ENCODE measurements at regions not wholly inside any gene's neighbourhood (a gene's known extent, or its start where the extent isn't known, plus 50 kb on each side); places are given as distances from the start of the nearest gene placed in this dataset.

DNA sequence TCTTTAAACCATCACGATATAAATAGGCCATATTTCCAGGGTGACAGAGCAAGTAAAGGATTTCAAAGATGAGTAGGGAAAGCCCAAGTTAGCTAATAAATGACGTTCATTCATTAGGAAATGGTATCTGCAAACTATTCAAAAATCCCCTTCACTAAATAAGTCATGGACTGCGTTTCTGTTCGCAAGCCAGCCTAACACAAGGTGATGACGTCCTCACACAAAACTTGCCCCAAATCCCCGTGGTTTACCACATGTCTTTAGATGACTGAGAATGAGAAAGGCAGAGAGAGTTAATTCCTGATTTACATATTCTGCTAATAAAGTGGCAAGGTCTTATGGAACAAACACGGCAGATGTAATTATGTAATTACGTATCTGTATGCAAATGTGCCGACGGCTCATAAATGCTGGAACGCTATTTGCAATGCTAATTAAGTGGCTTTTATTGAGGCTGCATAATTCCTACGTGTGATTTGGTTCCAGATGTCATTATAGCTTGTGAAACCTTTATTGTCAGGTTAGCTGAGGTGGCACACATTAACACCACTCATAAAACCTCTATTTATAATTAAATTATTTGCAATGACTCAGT, 437.7 kb upstream of the FRG1 start:
- H3K4me1 ChIP-seq, result no peaks in the 10 kb centered on the region; the same call in 1 of the 2 replicates
- H3K4me3 ChIP-seq (ENCODE audit: low read depth, low read length), result no peak overlapping the region
- DNase-seq, result no peak
- no peak for TF ChIP-seq CTCF (IDR thresholded peaks at IDR 0.05; ENCODE audit: low read depth, low read length)
- no peaks in the 10 kb centered on the region for H3K9me3 ChIP-seq
- H3K36me3 ChIP-seq, result no peaks in the 10 kb centered on the region
- H3K27me3 ChIP-seq, result no peaks in the 10 kb centered on the region

GRCh38 chr4:189504220-189504619, 436.5 kb upstream of the FRG1 start:
- DNase-seq, result no peak
- no peaks in the 10 kb centered on the region for H3K27me3 ChIP-seq
- no peaks in the 10 kb centered on the region for H3K9me3 ChIP-seq
- no peaks in the 10 kb centered on the region; the same call in 1 of the 2 replicates for H3K4me1 ChIP-seq
- no peak overlapping the region for H3K4me3 ChIP-seq (ENCODE audit: low read depth, low read length)
- H3K36me3 ChIP-seq, result no peaks in the 10 kb centered on the region
- TF ChIP-seq CTCF (IDR thresholded peaks at IDR 0.05; ENCODE audit: low read depth, low read length), result no peak

DNA sequence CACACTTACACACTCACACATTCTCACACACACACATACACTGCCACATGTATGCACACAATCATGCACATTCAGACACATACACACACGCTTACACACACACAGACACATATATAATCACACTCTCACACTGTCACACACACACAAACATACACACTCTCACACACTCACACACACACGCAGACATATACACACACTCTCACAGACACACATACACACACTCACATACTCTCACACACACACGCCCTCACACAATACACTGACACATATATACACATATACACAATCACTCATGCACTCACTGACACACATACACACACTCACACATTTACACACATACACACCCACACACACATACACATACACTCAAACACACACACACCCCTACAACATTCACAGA, 435.3 kb upstream of the FRG1 start:
- no peaks in the 10 kb centered on the region; the same call in 1 of the 2 replicates for H3K4me1 ChIP-seq
- no peaks in the 10 kb centered on the region for H3K27me3 ChIP-seq
- H3K4me3 ChIP-seq (ENCODE audit: low read depth, low read length), result no peak overlapping the region
- no peak for TF ChIP-seq CTCF (IDR thresholded peaks at IDR 0.05; ENCODE audit: low read depth, low read length)
- no peaks in the 10 kb centered on the region for H3K36me3 ChIP-seq
- H3K9me3 ChIP-seq, result no peaks in the 10 kb centered on the region
- DNase-seq, result no peak

GRCh38 chr4:189506080-189506479, 434.6 kb upstream of the FRG1 start:
- H3K36me3 ChIP-seq, result no peaks in the 10 kb centered on the region
- no peak for DNase-seq
- H3K4me1 ChIP-seq, result no peaks in the 10 kb centered on the region; the same call in 1 of the 2 replicates
- H3K27me3 ChIP-seq, result no peaks in the 10 kb centered on the region
- TF ChIP-seq CTCF (IDR thresholded peaks at IDR 0.05; ENCODE audit: low read depth, low read length), result no peak
- H3K4me3 ChIP-seq (ENCODE audit: low read depth, low read length), result no peak overlapping the region
- no peaks in the 10 kb centered on the region for H3K9me3 ChIP-seq

- H3K4me3 ChIP-seq (ENCODE audit: low read depth, low read length), result no peak overlapping the region
- H3K9me3 ChIP-seq, result no peaks in the 10 kb centered on the region
- H3K36me3 ChIP-seq, result no peaks in the 10 kb centered on the region
- no peak for DNase-seq
- no peak for TF ChIP-seq CTCF (IDR thresholded peaks at IDR 0.05; ENCODE audit: low read depth, low read length)
- H3K27me3 ChIP-seq, result no peaks in the 10 kb centered on the region
- H3K4me1 ChIP-seq, result no peaks in the 10 kb centered on the region; the same call in 1 of the 2 replicates
These were observed 433.6 kb upstream of the FRG1 start for GRCh38 chr4:189507060-189507459.

DNA sequence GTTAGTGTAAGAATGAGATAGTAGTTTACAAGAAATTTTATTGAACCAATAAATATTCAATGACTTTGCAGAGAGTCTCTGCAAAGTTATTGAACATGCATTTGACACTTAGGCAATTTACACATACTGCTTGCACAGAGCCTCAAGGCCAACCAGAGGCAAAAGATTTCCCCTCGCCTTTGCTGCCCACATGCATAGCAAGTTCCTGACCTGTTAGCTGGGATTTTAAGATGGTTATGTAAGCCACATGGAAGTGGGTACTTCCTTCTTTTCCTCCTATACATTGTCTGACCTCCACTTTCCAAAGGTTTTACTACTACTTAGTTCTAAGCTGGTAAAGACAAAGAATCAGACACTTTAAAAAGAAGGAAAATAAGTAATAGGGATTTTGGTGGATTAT, 430.1 kb upstream of the FRG1 start:
- no peak for DNase-seq
- no peak overlapping the region for H3K4me3 ChIP-seq (ENCODE audit: low read depth, low read length)
- H3K27me3 ChIP-seq, result no peaks in the 10 kb centered on the region
- H3K36me3 ChIP-seq, result no peaks in the 10 kb centered on the region
- no peaks in the 10 kb centered on the region for H3K4me1 ChIP-seq
- no peaks in the 10 kb centered on the region for H3K9me3 ChIP-seq
- TF ChIP-seq CTCF (IDR thresholded peaks at IDR 0.05; ENCODE audit: low read depth, low read length), result no peak
